HG03066 (cell line): ENCODE measurements at regions not wholly inside any gene's neighbourhood (a gene's known extent, or its start where the extent isn't known, plus 50 kb on each side); places are given as distances from the start of the nearest gene placed in this dataset.

Experiments used
- ATAC-seq: cut with Tn5 transposase; IDR thresholded peaks from one replicate; pipeline ENCODE4 v1.9.1; 2021; ENCODE audit warnings: low read depth; ENCODE audit not compliant: unreplicated experiment

DNA sequence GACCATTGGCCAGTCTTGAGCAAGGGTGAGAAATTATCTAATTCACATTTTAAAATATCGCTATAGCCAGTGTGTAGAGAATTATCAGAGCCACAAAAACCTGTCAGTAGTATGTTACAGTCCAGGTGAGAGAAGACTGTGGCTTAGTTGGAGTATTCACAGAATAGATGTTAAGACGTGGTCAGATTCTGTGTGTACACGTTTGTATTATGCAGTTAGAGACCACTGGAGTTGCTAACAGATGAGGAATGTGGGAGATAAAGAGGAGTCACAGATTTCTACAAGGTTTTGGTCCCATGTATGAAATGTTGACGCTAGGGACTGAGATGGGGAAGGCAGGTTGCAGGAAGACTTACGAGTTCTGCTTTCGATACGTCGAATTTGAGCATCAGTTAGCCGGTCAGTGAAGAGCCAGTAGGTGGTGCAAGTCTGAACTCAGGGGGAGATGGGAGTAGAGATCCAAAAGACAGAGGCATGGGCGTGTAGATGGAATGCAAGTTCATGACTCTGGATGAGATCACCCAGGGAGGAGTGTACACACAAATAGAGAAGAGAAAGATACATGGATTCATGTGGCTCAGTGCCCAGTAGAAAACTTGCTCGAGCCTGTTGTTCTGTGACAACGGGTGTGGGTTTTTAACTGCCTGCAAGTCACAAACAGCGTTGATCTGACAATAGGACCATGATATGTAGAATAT, 114.8 kb upstream of the FLRT2 start:
- no peak for ATAC-seq

- no peak for ATAC-seq
Observed at GRCh38 chr14:85416771-85417170, 113.2 kb upstream of the FLRT2 start.

- no peak for ATAC-seq
Observed at GRCh38 chr14:85417396-85417795, 112.5 kb upstream of the FLRT2 start.

DNA sequence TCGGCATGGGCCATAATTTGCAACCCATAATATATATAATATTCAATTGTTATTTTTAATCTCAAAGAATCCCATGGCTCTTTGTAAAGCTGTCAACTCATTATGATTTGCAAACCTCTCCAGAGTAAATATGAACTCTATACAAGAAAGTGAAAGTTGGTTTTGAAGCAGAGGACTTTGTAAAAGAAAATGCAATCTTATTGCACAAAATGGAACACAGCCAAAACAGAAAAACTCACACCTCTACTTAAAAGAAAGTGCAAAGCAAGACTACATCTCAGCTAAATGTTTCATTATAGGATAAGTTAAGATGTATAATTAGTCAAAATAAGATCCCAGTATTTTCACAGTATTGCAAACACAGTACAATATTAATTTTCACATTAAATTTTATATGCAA, 111.2 kb upstream of the FLRT2 start:
- no peak for ATAC-seq

DNA sequence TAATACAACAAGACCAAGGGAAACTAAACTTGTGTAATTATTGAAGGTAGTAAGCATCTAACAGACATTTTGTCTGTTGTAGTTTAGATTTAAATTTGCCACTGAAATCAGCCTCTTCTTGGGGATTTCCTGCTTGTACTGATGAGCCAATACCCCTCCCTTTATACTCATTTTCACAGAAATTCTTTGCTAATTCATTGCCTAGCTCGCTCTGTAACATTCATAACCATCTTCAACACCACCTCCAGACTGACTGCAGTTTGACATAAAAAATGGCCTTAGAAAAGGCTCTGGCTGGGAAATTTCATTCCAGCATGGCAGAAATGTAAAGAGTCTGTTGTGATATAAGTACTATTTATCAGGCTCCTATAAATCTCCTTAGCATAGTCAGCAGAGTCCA, 109.7 kb upstream of the FLRT2 start:
- no peak for ATAC-seq

- ATAC-seq, result no peak
Observed at GRCh38 chr14:85420707-85421106, 109.2 kb upstream of the FLRT2 start.

- ATAC-seq, result no peak
Observed at GRCh38 chr14:85421186-85421877, 108.6 kb upstream of the FLRT2 start.

- ATAC-seq, result no peak
Observed at GRCh38 chr14:85423889-85424288, 106.1 kb upstream of the FLRT2 start.

DNA sequence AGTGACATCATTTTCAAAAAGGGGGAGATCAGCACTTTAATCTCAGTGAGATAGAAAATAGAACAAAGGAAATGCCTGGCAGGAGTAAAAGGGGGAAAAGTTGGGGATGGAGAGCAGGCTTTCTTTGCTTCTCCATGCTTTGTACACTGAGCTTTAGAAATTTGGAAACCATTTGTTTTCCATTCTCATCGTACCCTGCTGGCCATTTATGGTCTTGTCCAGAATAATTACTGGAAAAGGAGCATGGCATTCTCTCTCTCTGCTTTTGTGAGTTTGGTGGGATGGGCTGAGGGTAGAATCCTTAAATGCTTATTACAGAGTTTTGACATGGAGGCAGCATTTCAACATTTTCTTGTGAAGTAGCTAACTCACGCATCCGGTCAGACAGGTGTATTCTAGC, 104.4 kb upstream of the FLRT2 start:
- ATAC-seq, result no peak

DNA sequence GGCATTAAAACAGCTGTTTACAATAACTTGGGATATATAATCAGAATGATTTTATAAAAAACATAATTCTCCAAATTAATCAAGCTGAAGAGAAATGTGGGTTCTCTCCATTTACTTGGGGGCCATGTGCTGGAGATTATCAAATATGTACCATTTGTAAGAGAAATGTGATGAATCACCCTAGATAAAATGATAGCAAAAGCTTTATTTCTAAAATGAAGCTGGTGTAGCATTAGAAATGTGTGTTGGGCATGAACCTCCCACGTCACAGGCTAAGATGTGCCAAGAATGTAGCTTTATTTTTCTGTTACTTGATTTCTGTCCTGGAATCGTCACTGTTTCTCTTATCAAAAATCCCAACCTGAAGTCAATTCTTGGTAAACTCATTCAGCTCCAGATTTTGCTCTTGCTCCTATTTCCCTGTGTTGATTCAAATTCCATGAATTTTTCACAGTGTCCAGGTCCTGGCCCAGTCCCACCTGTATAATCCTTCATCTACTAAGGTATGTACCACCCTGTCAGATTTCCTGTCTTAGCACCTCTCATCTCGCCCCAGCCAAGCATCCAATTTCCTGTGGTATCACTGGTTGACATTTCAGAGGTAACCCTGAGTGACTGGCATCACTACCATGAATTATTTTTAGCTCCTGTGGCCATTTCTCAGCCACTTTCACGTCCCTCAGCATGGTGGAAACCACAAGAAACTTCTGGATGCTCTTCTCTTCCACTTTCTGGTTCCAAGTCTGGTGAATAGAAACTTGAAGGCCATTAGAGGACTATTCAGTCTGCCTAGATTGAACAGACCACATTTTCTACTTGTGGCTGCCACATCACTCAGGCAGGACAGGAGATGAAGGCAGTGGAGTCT, 103.6 kb upstream of the FLRT2 start:
- no peak for ATAC-seq

DNA sequence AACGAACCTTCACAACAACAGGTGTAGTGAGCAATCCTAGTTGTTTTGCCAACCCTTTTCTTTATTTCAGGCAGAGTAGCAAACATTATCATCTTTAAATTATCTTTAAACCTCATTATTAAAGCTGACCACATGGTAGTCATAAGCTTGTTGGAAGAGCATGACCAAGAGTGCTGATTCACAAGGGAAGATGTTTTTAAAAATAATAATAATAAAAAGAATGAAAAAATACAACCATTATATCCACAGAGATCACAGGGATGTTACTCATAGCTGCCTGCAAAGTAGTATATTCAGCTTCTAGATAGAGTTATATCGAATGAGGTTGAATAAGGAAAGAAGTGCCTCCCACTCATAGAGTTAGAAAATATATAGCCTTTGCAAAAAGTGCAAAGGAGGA, 101.0 kb upstream of the FLRT2 start:
- no peak for ATAC-seq

GRCh38 chr14:85437148-85437547, 92.8 kb upstream of the FLRT2 start:
- no peak for ATAC-seq

DNA sequence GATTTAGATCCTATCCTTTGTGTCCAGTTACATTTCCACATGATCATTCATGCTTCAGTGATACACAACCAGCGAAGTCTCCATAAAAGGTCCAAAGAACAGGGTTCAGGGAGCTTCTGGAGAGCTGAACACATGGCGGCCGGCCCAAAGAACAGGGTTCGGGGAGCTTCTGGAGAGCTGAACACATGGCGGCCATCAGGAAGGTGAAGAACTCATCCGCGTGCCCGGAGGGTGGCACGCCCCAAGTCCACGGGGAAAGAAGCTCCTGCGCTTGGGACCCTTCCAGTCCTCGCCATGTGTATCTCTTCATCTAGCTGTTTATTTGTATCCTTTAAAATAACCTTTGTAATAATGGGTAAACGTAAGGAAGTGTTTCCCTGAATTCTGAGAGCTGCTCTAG, 91.9 kb upstream of the FLRT2 start:
- no peak for ATAC-seq

GRCh38 chr14:85438481-85438942, 91.4 kb upstream of the FLRT2 start:
- no peak for ATAC-seq

GRCh38 chr14:85439696-85440328, 90.1 kb upstream of the FLRT2 start:
- no peak for ATAC-seq

DNA sequence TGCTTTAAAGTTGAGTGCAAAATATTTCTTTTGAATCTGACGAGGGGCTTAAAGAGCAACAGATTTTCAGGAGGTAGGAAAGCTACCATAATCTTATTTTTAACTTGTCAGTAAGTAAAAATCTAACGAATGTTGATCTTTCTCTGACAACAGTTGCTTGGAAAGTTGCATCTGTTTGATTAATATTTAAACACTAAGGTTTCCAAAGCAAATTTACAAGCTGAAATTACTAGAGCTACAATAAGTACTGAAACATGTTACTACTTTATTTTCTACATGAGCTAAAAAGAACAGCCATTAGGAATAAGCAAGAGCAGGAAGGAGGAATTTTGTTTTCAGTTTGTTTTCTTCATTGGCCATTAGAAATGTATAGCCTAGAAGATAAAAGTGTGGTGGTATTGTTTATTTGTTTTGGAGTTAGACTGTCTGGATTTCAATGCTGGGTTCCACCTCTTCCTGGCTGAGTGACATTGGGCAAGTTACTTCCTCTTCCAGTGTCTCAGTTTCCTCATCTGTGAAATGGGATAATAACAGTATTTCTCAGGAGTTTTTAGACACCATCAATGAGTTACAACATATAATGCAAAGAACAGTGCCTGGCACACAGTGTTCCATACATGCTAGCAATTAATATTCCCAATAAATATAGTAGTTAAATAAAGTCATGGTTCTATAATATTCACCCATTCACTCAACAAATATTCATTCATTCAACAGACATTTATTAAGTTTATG, 87.9 kb upstream of the FLRT2 start:
- ATAC-seq, result no peak

GRCh38 chr14:85442996-85443395, 86.9 kb upstream of the FLRT2 start:
- ATAC-seq, result no peak

DNA sequence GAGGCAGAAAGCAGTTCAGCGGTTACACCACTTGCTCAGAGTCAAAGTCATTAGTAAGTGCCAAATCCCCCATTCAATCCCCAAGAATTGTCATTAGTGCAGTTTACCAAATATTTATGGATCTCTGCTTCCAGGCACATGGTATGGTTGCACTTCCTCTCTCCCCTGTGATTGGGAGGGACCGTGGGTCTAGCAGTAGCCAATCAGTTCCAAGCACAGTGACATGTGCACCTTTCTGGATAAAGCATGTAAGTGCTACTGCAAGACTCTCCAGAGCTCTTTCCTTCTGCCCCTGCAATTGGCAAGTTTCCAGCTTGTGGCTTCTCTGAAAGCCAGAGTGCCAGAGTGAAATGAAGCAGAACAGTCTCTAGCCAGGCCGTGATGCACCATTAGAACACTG, 85.3 kb upstream of the FLRT2 start:
- ATAC-seq, result no peak

DNA sequence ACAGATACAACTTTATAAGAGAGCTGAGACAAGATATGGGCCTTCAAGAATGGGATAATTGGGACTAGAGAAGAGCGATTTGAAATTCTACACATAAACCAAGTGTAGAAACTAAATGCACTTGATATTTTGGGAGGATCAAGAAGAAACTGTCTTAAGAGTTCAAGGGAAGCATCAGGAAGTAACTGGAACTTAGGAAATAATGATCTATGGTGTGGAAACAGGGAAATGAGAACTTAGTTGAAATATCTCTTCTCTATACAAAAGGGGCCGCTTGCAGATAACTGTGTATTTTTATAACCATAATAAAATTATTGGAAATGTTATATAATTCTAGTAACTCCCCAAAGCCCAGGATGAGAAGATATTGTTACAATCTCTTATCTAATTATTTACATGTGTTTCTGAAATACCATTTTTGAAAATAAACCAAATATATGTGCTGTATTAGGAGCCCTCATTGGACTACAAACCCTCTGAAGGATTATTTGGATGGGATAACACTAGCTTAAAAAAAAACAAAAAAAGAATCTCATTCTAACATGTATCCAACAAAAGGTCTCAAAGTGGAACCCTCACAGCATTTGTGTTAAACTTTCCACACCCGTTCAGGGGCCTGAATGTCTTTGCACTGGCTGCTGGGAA, 84.7 kb upstream of the FLRT2 start:
- ATAC-seq, result no peak

DNA sequence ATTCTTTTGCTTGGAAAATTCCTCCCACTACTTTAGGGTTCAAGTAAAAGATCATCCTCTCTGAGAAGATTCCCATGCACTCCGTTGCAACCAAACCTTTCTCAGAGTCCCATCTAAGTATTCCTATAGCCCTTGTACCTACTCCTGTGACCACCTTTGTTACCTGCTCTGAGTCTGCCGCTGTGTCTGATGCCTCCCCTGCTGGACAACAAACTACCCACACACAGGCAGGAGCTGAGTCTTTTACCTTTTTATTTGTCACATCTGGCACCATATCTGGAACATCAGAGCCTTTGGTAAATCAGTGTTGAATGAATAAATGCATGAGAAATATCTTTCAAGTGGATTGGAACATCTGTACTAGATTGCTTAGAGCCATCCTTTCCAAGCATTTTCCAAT, 82.1 kb upstream of the FLRT2 start:
- no peak for ATAC-seq
